Spleen (tissue), 11 donors: ENCODE measurements at regions not wholly inside any gene's neighbourhood (a gene's known extent, or its start where the extent isn't known, plus 50 kb on each side); places are given as distances from the start of the nearest gene placed in this dataset.

Experiments used
- DNase-seq: peaks from one replicate; pipeline ENCODE4 v3.0.0-alpha.2; 2020
- H3K27ac ChIP-seq, 8 donors: fragments of 200-600 bp; sonication (generic) in 7 of 8; 1 replicate in 4 of 8; 2 replicates in 4 of 8; pipeline versions ENCODE4 v1.5.0 to v1.8.0; 2016 to 2021; ENCODE audit warnings: inconsistent platforms in 4 of 8, mild to moderate bottlenecking in 4 of 8, moderate library complexity in 1 of 8
- H3K27me3 ChIP-seq, 7 donors: fragments of 200-600 bp; sonication (generic) in 6 of 7; replicated peaks in 1 of 7; 1 replicate in 4 of 7; 2 replicates in 3 of 7; pipeline versions ENCODE4 v1.5.0 to v1.8.0; 2016 to 2021; ENCODE audit warnings: inconsistent platforms in 3 of 7, mild to moderate bottlenecking in 1 of 7
- H3K36me3 ChIP-seq, 6 donors: fragments of 200-600 bp; sonication (generic) in 5 of 6; 1 replicate in 4 of 6; 2 replicates in 2 of 6; pipeline versions ENCODE4 v1.5.0 to v1.8.0; 2016 to 2021; ENCODE audit warnings: inconsistent platforms in 2 of 6
- H3K4me1 ChIP-seq, 6 donors: fragments of 200-600 bp; sonication (generic) in 5 of 6; 1 replicate in 3 of 6; 2 replicates in 3 of 6; pipeline versions ENCODE4 v1.5.0 to v1.8.0; 2016 to 2021; ENCODE audit warnings: inconsistent platforms in 3 of 6
- H3K4me3 ChIP-seq, 8 donors: fragments of 200-600 bp; sonication (generic) in 7 of 8; 1 replicate in 4 of 8; 2 replicates in 4 of 8; pipeline versions ENCODE4 v1.5.0 to v1.8.0; 2016 to 2021; ENCODE audit warnings: inconsistent platforms in 4 of 8, mild to moderate bottlenecking in 4 of 8, moderate library complexity in 2 of 8
- H3K9me3 ChIP-seq, 8 donors: fragments of 200-600 bp; sonication (generic) in 7 of 8; 1 replicate in 4 of 8; 2 replicates in 4 of 8; pipeline versions ENCODE4 v1.5.0 to v1.8.0; 2016 to 2021; ENCODE audit warnings: inconsistent platforms in 4 of 8
- CTCF ChIP-seq, 11 experiments: fragments of 200-600 bp in 7 of 11; fragments of 450-650 bp in 4 of 11; sonication (generic) in 4 of 11; IDR thresholded peaks in 8 of 11; conservative IDR thresholded peaks in 3 of 11; 1 replicate in 7 of 11; 2 replicates in 4 of 11; pipeline versions ENCODE4 v1.4.0 to v1.8.0; 2016 to 2021; ENCODE audit warnings: antibody characterized with exemption in 11 of 11, inconsistent platforms in 4 of 11, mild to moderate bottlenecking in 1 of 11
- POLR2A ChIP-seq, 3 donors: fragments of 450-650 bp; IDR thresholded peaks; one replicate each; pipeline ENCODE4 v1.5.1; 2017; ENCODE audit warnings: antibody characterized with exemption in 3 of 3, mild to moderate bottlenecking in 1 of 3
- POLR2AphosphoS5 ChIP-seq, 3 donors: sonication (generic); formaldehyde crosslinking; IDR thresholded peaks; one replicate each; pipeline ENCODE4 v1.5.1; 2017; ENCODE audit warnings: antibody characterized with exemption in 3 of 3
- WGBS, 5 donors: extraction: QIAGEN DNeasy Blood & Tissue Kit in 3 of 5; methylation state at CpG; one replicate each; pipeline versions ENCODE4 v1.1.5 to v1.1.7; 2013 to 2018; 5-methylcytosine and 5-hydroxymethylcytosine counted together
- intact Hi-C: fragments of 100-400 bp; cut with DNase I; formaldehyde crosslinking; loops from one replicate; pipeline ENCODE4 v1.15.0; 2023; ENCODE audit warnings: low total_unique reads
- donor health status: healthy with polysubstance abuse.
- donor health status: DM: no; HTN: no; CAD: no; lungs with moderate emphysema.
- donor health status: DM: no; HTN: no; CAD: no.
- donor health status: Bipolar disorder and iron deficiency.
- donor health status: healthy.
- donor health status: DM: no; HTN: no; CAD: no.
- donor health status: DM: yes; HTN: yes; CAD: no.

DNA sequence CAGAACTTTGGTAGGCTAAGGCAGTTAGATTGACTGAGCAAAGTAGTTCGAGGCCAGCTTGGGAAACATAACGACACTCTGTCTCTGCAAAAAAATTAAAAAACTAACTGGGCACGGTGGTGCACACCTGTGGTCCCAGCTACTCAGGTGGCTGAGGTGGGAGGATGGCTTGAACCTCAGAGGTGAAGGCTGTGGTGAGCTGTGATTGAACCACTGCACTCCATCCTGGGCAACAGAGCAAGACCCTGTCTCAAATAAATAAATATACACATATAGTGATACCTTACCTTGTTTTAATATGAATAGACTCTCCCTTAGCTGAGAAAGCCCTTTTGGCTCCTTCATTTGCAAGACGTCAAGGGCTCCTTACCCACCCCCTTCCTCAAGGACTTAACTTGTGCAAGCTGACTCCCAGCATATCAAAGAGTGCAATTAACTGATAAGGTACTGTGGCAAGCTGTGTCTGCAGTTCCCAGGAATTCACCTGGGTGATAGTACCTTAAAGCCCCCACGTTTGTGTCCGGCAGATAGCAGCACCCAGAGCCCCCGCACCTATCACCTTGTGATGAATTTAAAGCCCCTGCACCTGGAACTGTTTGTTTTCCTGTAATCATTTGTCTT, 655.6 kb upstream of the GALNTL6 start:
- no peaks in the 10 kb centered on the region for H3K4me1 ChIP-seq
- no peak overlapping the region for H3K4me3 ChIP-seq
- WGBS, 5 donors = 61 to 82% (median 72%) methylated on average over 7 of the region's 7 CpGs
- no peaks in the 10 kb centered on the region for H3K36me3 ChIP-seq
- no peaks in the 10 kb centered on the region for H3K9me3 ChIP-seq
- intact Hi-C loops = no loop called here
- no peak overlapping the region for H3K27ac ChIP-seq
- no peaks in the 10 kb centered on the region for H3K27me3 ChIP-seq
- no peak for DNase-seq
- TF ChIP-seq POLR2AphosphoS5 (IDR thresholded peaks at IDR 0.05) = no peak
- TF ChIP-seq POLR2A (IDR thresholded peaks at IDR 0.05) = no peak
- TF ChIP-seq CTCF (IDR thresholded peaks at IDR 0.05 in 8 of 11, conservative IDR thresholded peaks at IDR 0.05 in 3 of 11) = no peak

DNA sequence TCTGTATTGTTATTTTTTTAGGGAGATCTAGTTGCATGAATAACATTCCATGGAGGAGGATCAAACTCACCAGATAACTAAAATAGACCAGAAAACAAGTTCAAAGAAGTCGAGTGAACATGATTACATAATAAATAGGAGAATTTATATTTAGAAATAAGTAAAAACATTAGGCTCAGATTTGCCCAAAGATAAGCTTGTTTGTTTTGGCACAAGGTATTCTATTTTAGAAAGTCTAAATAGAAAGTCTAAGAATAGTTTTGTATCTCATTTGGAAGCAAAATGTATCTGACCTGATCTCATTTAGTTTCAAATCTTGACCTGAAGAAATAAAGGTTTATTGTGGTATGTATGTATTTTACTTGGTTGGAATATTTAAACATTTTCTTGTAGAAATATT, 670.6 kb upstream of the GALNTL6 start:
- Histone ChIP-seq H3K4me3 (no peak overlapping the region), H3K4me1 (no peaks in the 10 kb centered on the region), H3K27me3 (no peaks in the 10 kb centered on the region), H3K36me3 (no peaks in the 10 kb centered on the region), H3K27ac (no peak overlapping the region), H3K9me3 (peaks cover 0 to 6% (median 0%) of the 10 kb centered on the region in 8 donors)
- no peak for DNase-seq
- intact Hi-C loops = no loop called here
- TF ChIP-seq POLR2A (IDR thresholded peaks at IDR 0.05) (no peak), CTCF (IDR thresholded peaks at IDR 0.05 in 8 of 11, conservative IDR thresholded peaks at IDR 0.05 in 3 of 11) (no peak), POLR2AphosphoS5 (IDR thresholded peaks at IDR 0.05) (no peak)
- WGBS, 5 donors = 16 to 58% (median 35%) methylated on average over 1 of the region's 1 CpG

GRCh38 chr4:171142045-171142444, 671.2 kb upstream of the GALNTL6 start:
- Histone ChIP-seq H3K27me3 (no peaks in the 10 kb centered on the region), H3K9me3 (peaks cover 0 to 6% (median 0%) of the 10 kb centered on the region in 8 donors), H3K4me1 (no peaks in the 10 kb centered on the region), H3K36me3 (no peaks in the 10 kb centered on the region), H3K27ac (no peak overlapping the region), H3K4me3 (no peak overlapping the region)
- no peak for DNase-seq
- 84 to 98% (median 86%) methylated on average over 1 of the region's 1 CpG for WGBS, 5 donors
- TF ChIP-seq POLR2AphosphoS5 (IDR thresholded peaks at IDR 0.05) = no peak
- no peak for TF ChIP-seq POLR2A (IDR thresholded peaks at IDR 0.05)
- no peak for TF ChIP-seq CTCF (IDR thresholded peaks at IDR 0.05 in 8 of 11, conservative IDR thresholded peaks at IDR 0.05 in 3 of 11)
- intact Hi-C loops = no loop called here

DNA sequence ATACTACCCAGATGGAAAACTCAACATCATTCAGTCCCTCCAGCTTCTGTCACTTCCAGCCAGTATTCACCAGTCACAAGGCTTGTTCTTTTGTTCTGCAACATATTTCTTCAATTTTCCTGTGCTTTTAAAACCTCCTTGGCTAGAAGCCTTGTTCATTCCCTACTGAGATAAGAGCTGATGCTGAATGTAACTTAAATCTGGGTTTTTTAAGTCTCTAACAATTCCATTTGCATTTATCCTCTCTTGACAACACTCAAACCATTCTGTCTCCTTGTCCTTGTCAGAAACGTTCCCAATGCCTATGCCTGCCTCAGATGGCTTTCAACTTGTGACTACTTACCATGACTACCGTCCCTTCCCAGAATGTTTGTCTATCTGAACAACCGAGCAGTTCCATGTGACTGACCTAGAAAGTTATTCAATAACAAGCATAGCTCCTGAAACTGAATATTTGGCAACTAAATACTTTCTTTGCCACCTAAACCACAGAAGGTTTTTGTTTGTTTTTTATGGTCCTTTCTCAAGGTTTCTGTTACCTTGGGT, 682.9 kb upstream of the GALNTL6 start:
- Histone ChIP-seq H3K27ac (no peak overlapping the region), H3K4me1 (no peaks in the 10 kb centered on the region), H3K4me3 (no peak overlapping the region), H3K9me3 (peaks cover 0 to 6% (median 0%) of the 10 kb centered on the region in 8 donors), H3K27me3 (no peaks in the 10 kb centered on the region), H3K36me3 (no peaks in the 10 kb centered on the region)
- no peak for TF ChIP-seq POLR2AphosphoS5 (IDR thresholded peaks at IDR 0.05)
- no peak for TF ChIP-seq CTCF (IDR thresholded peaks at IDR 0.05 in 8 of 11, conservative IDR thresholded peaks at IDR 0.05 in 3 of 11)
- TF ChIP-seq POLR2A (IDR thresholded peaks at IDR 0.05) = no peak
- intact Hi-C loops = no loop called here
- DNase-seq = no peak
- 63 to 83% (median 68%) methylated on average over 3 of the region's 3 CpGs for WGBS, 5 donors
